Glomerular endothelial cell (primary cell): ENCODE measurements at regions not wholly inside any gene's neighbourhood (a gene's known extent, or its start where the extent isn't known, plus 50 kb on each side); places are given as distances from the start of the nearest gene placed in this dataset.
"Not testable (repeated sequence)": the region's sequence is repeated elsewhere in the genome, so short reads cannot be mapped to it uniquely, and the experiment has no call there.

ENCODE experiments used
- DNase-seq: peaks from one replicate; pipeline ENCODE4 v3.0.0-alpha.2; 2011; ENCODE audit warnings: low read depth, low spot score; ENCODE audit errors: extremely low read depth

- no peak for DNase-seq
Measured at GRCh38 chr11:29490938-29491337, 525.9 kb downstream of the KCNA4 start.

DNA sequence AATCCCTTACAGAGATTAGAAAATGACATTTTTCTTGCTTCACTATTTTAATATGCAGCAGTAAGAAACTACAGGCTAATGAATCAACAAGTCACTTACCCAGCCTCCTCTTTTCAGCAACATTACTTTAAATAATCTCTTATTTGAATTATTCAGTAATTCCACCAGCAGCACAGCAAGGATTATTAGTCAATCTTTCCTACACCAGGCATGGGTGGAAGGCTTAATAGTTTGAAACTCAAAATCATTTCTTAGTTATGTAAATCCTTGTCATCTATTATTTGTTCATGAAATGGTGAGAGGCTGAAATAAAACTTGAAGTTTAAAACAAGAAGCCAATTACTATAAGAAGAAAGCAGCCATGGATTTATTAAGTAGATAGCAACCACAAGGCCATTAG, 530.5 kb downstream of the KCNA4 start:
- DNase-seq = no peak

- no peak for DNase-seq
Measured at GRCh38 chr11:29485641-29486040, 531.2 kb downstream of the KCNA4 start.

DNA sequence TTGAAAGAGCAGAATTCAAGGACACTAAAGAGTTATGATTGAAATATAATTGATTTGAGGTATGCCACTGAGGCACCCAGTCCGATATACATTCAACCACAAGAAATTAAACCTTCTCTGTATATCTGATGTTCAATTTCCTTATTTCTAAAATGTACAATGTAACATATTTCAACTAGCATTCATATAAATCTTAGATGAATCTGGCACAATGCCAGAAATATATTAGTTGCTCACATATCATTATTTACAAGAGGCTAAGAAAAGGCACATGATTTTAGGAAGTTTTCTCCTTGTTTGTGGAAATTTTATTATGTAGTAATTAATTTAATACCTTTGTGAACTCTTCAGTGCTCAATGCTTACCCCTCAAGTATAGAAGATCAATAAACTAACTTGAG, 532.3 kb downstream of the KCNA4 start:
- DNase-seq = no peak

- DNase-seq = no peak
Measured at GRCh38 chr11:29483831-29484230, 533.0 kb downstream of the KCNA4 start.

DNA sequence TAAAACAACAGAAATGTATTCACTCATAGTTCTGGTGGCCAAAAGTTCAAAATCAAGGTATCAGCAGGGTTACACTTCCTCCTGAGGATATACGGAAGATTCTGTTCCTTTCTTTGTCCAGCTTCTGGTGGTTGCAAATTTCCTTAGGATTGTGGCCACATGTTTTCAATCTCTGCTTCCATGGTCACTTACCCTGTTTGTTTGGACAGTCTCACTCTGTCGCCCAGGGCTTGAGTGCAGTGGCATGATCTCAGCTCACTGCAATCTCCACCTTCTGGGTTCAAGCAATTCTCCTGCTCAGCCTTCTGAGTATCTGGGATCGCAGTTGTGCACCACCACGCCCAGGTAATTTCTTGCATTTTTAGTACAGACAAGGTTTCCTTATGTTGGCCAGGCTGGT, 534.3 kb downstream of the KCNA4 start:
- DNase-seq = no peak

DNA sequence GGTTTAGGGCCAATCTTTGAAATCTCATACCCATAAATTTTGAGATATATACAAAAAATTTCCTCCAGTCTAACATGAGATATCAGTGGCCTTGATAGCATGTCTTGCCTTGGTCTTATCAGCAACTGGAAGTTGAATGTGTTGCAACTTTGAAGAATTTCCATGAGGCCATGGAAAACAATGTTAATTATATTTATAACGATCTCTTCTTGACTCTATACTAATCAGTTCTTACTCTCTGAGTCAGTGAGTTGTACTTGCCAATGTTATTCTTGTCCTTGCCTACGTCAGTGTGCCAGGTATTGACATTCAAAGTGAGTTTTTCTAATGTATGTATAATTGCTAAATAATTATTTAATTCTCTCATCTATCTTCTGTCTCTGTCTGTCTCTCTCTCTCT, 535.1 kb downstream of the KCNA4 start:
- no peak for DNase-seq

DNA sequence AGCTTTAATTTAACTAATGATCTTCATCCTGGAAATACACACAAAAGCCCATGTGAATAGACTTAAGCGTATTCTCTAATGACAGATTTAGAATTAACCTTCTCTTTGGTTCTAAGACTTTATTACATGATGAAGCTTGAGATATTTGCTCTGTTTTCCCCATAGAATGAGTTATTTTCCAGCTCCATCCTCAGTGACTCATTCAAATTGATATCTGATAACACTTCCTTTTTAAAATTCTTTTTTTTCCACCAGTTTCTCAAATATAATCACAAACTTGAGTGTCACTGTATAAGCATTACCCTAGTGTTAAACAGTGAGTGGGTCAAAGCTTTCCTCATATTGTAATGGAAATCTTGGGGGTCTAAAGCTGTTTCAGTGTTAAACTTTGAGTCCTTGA, 535.8 kb downstream of the KCNA4 start:
- DNase-seq = no peak

- no peak for DNase-seq
Measured at GRCh38 chr11:29458252-29458651, 558.6 kb downstream of the KCNA4 start.

DNA sequence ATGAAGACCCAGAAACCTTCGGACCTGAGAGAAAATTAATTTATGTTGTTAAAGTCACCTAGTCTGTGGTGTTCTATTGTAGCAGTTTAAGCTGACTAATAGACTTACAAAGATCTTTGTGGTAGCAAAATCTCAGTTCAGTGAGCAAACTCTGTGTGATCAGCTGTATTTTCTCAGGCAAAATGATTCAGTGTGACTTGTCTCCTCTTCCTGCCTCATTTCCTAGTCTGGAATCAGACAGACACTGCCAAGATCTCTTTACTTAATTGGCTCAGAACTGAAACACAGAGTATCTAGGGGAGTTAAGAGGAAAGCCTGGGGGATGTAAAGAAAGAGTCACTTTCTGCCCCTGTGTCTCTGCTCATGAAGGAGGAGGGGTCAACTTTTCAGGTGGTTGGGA, 564.7 kb downstream of the KCNA4 start:
- peak; percentile 82 for DNase-seq

- no peak for DNase-seq
Measured at GRCh38 chr11:29449281-29450074, 567.4 kb downstream of the KCNA4 start.

GRCh38 chr11:29448246-29448877, 568.5 kb downstream of the KCNA4 start:
- no peak for DNase-seq

DNA sequence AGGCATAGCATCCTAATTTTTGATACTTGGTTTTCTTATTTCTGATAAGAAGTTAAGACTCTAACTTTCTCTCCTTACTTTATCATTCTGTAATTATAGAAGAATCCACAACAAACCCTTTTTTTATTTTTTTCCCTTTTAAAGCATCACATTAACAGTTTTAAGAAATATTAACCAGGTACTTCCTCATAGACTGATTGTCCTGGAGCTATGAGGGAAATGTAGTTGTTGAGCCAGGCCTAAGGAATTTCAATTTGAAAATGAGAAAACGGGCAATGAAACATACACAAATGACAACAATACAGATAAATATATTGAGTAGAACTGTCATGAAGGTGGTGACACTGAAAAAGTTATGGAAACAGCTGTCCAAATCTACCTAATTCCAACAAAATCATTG, 569.0 kb downstream of the KCNA4 start:
- no peak for DNase-seq

- DNase-seq = no peak
Measured at GRCh38 chr11:29446132-29446531, 570.7 kb downstream of the KCNA4 start.

- DNase-seq = not testable (repeated sequence)
Measured at GRCh38 chr11:29445191-29445590, 571.6 kb downstream of the KCNA4 start.

GRCh38 chr11:29438815-29439214, 578.0 kb downstream of the KCNA4 start:
- DNase-seq = no peak

DNA sequence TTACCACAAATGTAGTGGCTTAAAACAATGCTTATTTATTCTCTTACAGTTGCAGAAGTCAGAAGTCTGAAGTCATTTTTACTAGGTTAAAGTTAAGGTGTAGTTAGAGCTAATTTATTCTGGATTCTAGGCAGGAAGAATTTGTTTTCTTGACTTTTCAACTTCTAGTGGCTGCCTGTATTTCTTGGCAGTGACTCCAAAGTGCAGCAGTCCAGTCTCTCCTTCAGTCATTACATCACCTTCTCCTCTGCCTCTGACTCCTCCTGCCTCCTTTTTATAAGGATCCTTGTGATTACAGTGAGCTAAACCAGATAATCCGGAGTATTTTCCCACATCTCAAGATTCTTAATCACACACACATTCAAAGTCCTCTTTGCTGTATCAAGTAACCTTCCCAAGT, 581.4 kb downstream of the KCNA4 start:
- DNase-seq = no peak

DNA sequence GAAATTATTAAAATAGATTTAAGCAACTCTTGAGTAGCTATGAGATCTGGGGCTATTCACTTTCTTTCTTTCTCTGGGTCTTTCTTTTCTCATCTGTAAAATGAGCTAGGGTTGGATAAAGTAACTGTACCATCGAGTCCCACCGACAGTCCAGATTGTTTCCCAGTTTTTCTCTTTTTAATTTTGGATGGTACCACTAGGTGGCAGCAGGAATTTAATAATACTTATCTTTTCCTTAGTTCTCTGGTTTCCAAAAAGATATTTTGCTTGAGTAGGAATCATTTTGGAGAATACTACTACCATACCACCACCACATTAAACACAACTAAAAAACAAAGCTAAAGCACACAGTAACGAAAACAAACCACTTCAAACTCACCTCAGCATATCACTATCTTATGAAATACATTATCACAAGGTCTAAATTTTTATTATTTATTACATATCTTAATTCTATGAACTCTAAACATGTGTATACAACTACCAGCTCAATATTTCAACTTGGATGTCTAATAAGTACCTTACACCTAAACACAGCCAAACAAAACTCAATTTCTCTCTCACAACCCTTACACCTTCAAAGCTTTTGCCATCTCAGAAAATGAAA, 584.0 kb downstream of the KCNA4 start:
- DNase-seq = no peak

DNA sequence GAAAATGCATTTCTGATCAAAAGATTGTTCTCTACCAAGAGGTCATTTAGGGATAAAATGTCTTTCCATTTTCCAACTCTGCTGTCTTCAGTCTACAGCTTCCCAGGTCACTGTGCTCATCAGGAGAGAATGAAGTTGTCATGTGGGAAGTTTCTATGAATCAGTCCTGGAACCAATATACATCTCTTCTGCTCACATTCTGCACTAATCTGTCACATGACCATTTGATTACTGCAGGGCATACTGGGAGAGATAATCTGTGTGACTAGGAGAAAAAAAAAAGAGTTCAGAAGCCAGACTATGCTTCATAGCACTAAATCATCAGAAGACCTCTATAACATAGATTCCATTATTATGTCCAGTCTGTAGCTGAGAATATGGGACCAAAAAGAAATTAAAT, 611.5 kb downstream of the KCNA4 start:
- DNase-seq = no peak

DNA sequence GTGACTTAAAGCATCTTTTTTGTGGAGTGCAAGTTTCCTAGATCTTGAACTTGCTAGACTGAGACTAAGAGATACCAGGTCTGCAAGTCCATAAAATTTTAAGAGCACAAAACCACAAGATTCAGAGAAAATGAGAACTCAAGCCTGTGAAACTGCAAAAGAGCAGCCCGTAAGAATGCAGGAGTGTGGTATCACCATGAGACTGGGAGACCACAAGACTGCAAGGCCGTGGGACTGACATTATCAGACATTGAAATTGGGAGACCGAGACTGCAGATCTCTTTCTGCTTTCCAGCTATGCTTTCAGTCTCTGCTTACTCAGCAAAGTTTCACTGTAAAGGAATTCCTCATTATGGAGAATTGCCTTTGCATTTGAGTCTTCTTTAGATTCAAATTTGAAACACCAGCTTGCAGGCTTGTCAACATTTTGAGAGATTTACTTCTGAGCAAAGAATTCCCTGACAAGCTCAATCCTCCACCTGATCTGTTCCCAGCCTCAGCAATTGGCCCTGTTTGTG, 621.2 kb downstream of the KCNA4 start:
- no peak for DNase-seq

DNA sequence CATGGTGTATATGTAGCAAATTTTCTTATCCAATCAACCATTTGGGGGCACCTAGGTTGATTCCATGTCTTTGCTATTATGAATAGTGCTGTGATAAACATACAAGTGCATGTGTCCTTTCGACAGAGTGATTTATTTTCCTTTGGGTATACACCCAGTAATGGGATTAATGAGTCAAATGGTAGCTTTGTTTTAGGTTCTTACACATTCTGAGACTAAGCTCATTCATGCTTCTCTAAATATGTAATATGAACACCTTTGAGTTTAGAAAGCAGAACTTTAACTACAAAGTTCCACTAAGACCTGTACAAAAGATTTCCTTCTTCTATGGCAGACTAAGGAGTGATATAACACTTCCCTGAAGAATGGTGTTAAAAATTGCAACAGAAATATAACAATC, 627.0 kb downstream of the KCNA4 start:
- no peak for DNase-seq

DNA sequence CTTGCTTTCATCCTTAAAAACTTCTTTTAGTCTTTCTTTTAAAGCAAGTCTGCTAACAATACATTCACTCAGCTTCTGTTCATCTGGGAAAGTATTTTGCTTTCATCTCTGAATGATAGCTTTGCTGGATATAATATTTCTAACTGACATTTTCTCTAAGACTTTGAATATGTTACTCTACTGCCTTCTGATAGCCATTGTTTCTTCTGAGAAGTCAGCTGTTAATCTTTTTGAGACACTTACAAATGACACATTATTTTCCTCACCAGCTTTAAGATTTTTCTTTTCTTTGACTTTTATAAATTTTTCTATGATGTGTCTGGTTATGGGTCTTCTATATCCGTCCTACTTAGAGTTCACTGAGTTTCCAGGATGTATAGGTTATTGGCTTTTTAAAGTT, 643.1 kb downstream of the KCNA4 start:
- no peak for DNase-seq
